ENCODE measurements at regions not wholly inside any gene's neighbourhood (a gene's known extent, or its start where the extent isn't known, plus 50 kb on each side); places are given as distances from the start of the nearest gene placed in this dataset.
"Not testable (repeated sequence)": the region's sequence is repeated elsewhere in the genome, so short reads cannot be mapped to it uniquely, and the experiment has no call there.

- TF ChIP-seq CTCF (tag by site-specific recombination; IDR thresholded peaks at IDR 0.05); KLF16 (tag by site-specific recombination; IDR thresholded peaks at IDR 0.05); YY2 (tag by site-specific recombination; IDR thresholded peaks at IDR 0.05); ZNF639 (tag by site-specific recombination; IDR thresholded peaks at IDR 0.05); ZNF221 (tag by site-specific recombination; IDR thresholded peaks at IDR 0.05; ENCODE audit: borderline replicate concordance); PATZ1 (tag by site-specific recombination; IDR thresholded peaks at IDR 0.05); TCF7L2 (IDR thresholded peaks at IDR 0.05; ENCODE audit: borderline replicate concordance, low read depth, low read length); ZNF280D (tag by site-specific recombination; IDR thresholded peaks at IDR 0.05); ZNF239 (tag by site-specific recombination; IDR thresholded peaks at IDR 0.05); RBAK (tag by site-specific recombination; IDR thresholded peaks at IDR 0.05): not testable (repeated sequence)
Observed at GRCh38 chr17:13092010-13092409, 74.2 kb upstream of the ELAC2 start.
